HG03460 (cell line): ENCODE measurements at regions not wholly inside any gene's neighbourhood (a gene's known extent, or its start where the extent isn't known, plus 50 kb on each side); places are given as distances from the start of the nearest gene placed in this dataset.

ENCODE experiments used
- ATAC-seq: cut with Tn5 transposase; IDR thresholded peaks from one replicate; pipeline ENCODE4 v1.9.1; 2021; ENCODE audit not compliant: unreplicated experiment

GRCh38 chr13:40376296-40376849, 290.1 kb downstream of the FOXO1 start:
- ATAC-seq: no peak

GRCh38 chr13:40376867-40377535, 289.4 kb downstream of the FOXO1 start:
- no peak for ATAC-seq

GRCh38 chr13:40377783-40378182, 288.7 kb downstream of the FOXO1 start:
- ATAC-seq: no peak

- no peak for ATAC-seq
Measured at GRCh38 chr13:40379196-40379595, 287.2 kb downstream of the FOXO1 start.

- ATAC-seq: no peak
Measured at GRCh38 chr13:40379794-40380578, 286.5 kb downstream of the FOXO1 start.

GRCh38 chr13:40381935-40382764, 284.3 kb downstream of the FOXO1 start:
- no peak for ATAC-seq

GRCh38 chr13:40383132-40383531, 283.3 kb downstream of the FOXO1 start:
- ATAC-seq: no peak

- no peak for ATAC-seq
Measured at GRCh38 chr13:40383885-40384284, 282.6 kb downstream of the FOXO1 start.

- ATAC-seq: no peak
Measured at GRCh38 chr13:40384976-40385857, 281.2 kb downstream of the FOXO1 start.

- ATAC-seq: no peak
Measured at GRCh38 chr13:40385858-40386180, 280.6 kb downstream of the FOXO1 start.

GRCh38 chr13:40386586-40386985, 279.9 kb downstream of the FOXO1 start:
- no peak for ATAC-seq

- ATAC-seq: no peak
Measured at GRCh38 chr13:40387775-40388174, 278.7 kb downstream of the FOXO1 start.

GRCh38 chr13:40388617-40389016, 277.8 kb downstream of the FOXO1 start:
- ATAC-seq: peak; percentile 100

- peak; percentile 43 for ATAC-seq
Measured at GRCh38 chr13:40389081-40389641, 277.3 kb downstream of the FOXO1 start.

GRCh38 chr13:40390401-40390916, 276.0 kb downstream of the FOXO1 start:
- ATAC-seq: no peak

GRCh38 chr13:40391788-40392187, 274.7 kb downstream of the FOXO1 start:
- ATAC-seq: no peak

- no peak for ATAC-seq
Measured at GRCh38 chr13:40394304-40394985, 272.0 kb downstream of the FOXO1 start.

- ATAC-seq: no peak
Measured at GRCh38 chr13:40398065-40398464, 268.4 kb downstream of the FOXO1 start.

- ATAC-seq: no peak
Measured at GRCh38 chr13:40399756-40400155, 266.7 kb downstream of the FOXO1 start.
